ENCODE measurements at regions not wholly inside any gene's neighbourhood (a gene's known extent, or its start where the extent isn't known, plus 50 kb on each side); places are given as distances from the start of the nearest gene placed in this dataset.

DNA sequence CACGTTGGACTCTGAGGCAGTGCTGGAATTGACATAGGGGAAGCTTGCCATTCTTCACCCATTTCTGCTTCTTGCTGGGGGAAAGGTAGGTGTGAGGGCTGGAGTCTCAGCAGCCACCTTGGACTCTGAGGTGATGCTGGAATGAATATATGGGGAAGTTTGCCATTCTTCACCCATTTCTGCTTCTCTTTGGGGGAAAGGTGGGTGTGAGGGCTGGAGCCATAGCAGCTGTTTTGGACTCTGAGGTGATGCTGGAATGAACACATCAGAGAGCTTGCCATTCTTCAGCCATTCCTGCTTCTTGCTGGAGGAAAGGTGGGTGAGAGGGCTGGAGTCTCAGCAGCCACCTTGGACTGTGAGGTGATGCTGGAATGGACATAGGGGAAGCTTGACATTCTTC is 115.1 kb downstream of the CRLF2 start:
- TF ChIP-seq, protein P1, sequence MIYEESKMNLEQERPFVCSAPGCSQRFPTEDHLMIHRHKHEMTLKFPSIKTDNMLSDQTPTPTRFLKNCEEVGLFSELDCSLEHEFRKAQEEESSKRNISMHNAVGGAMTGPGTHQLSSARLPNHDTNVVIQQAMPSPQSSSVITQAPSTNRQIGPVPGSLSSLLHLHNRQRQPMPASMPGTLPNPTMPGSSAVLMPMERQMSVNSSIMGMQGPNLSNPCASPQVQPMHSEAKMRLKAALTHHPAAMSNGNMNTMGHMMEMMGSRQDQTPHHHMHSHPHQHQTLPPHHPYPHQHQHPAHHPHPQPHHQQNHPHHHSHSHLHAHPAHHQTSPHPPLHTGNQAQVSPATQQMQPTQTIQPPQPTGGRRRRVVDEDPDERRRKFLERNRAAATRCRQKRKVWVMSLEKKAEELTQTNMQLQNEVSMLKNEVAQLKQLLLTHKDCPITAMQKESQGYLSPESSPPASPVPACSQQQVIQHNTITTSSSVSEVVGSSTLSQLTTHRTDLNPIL (CRISPR knock-in tag; IDR thresholded peaks at IDR 0.05; ENCODE audit: low read depth), result no peak
- no peak for TF ChIP-seq ZFP3 (CRISPR knock-in tag; IDR thresholded peaks at IDR 0.05)
- TF ChIP-seq PATZ1 (CRISPR knock-in tag; IDR thresholded peaks at IDR 0.05; ENCODE audit: borderline replicate concordance), result no peak
